DND-41 (cell line): ENCODE measurements at regions not wholly inside any gene's neighbourhood (a gene's known extent, or its start where the extent isn't known, plus 50 kb on each side); places are given as distances from the start of the nearest gene placed in this dataset.

Source experiments
- ATAC-seq: fragments of 200-7000 bp; cut with Tn5 transposase; 3 replicates; pipeline ENCODE4 v1.9.1; 2021; ENCODE audit warnings: low read depth; ENCODE audit not compliant: insufficient read depth
- DNase-seq: peaks from one replicate; pipeline ENCODE4 v3.0.0-alpha.2; 2020
- H2AFZ ChIP-seq: 2 replicates; pipeline ENCODE4 v1.6.0; 2012; ENCODE audit warnings: low read depth, low read length
- H3K27ac ChIP-seq: 2 replicates; pipeline ENCODE4 v1.5.1; 2012; ENCODE audit warnings: low read length, inconsistent platforms
- H3K27me3 ChIP-seq: fragments of 200-600 bp; sonication (generic); 2 replicates; pipeline ENCODE4 v1.6.0; 2012; ENCODE audit warnings: low read length, mild to moderate bottlenecking, inconsistent platforms; ENCODE audit not compliant: insufficient read depth, poor library complexity
- H3K36me3 ChIP-seq: 2 replicates; pipeline ENCODE4 v1.5.1; 2012; ENCODE audit warnings: low read length, inconsistent platforms; ENCODE audit not compliant: insufficient read depth
- H3K4me1 ChIP-seq: 2 replicates; pipeline ENCODE4 v1.5.1; 2012; ENCODE audit warnings: mild to moderate bottlenecking, low read length; ENCODE audit not compliant: insufficient read depth
- H3K4me2 ChIP-seq: 2 replicates; pipeline ENCODE4 v1.6.0; 2012; ENCODE audit warnings: mild to moderate bottlenecking, moderate library complexity, low read length, inconsistent platforms; ENCODE audit not compliant: insufficient read depth
- H3K4me3 ChIP-seq, 2 experiments: fragments of 200-600 bp in 1 of 2; shearing (Covaris generic) in 1 of 2; 2 replicates each; pipeline ENCODE4 v1.5.1; 2012 to 2016; ENCODE audit warnings: inconsistent platforms in 2 of 2, low read length in 2 of 2, mild to moderate bottlenecking in 2 of 2, low read depth in 1 of 2, moderate library complexity in 1 of 2
- H3K79me2 ChIP-seq: 2 replicates; pipeline ENCODE4 v1.6.0; 2012; ENCODE audit warnings: low read length, inconsistent platforms; ENCODE audit not compliant: insufficient read depth
- H3K9ac ChIP-seq: 2 replicates; pipeline ENCODE4 v1.6.0; 2012; ENCODE audit warnings: low read depth, mild to moderate bottlenecking, inconsistent platforms, low read length, moderate library complexity
- H3K9me3 ChIP-seq: 2 replicates; pipeline ENCODE4 v1.5.1; 2012; ENCODE audit warnings: low read length, moderate library complexity, mild to moderate bottlenecking, inconsistent platforms; ENCODE audit not compliant: insufficient read depth, severe bottlenecking
- H4K20me1 ChIP-seq: 2 replicates; pipeline ENCODE4 v1.6.0; 2012; ENCODE audit warnings: low read length; ENCODE audit not compliant: insufficient read depth
- CTCF ChIP-seq: IDR thresholded peaks from 2 replicates; pipeline ENCODE4 v1.5.1; 2012; ENCODE audit warnings: borderline replicate concordance, low read length, moderate library complexity, mild to moderate bottlenecking; ENCODE audit not compliant: poor library complexity, severe bottlenecking; ENCODE audit errors: extremely low read depth
- EZH2 ChIP-seq: IDR thresholded peaks from 3 replicates; pipeline ENCODE4 v1.6.1; 2012; ENCODE audit warnings: borderline replicate concordance, low read depth, mild to moderate bottlenecking, moderate library complexity, low read length, inconsistent platforms; ENCODE audit not compliant: severe bottlenecking

- no peaks in the 10 kb centered on the region for H4K20me1 ChIP-seq
- no peaks in the 10 kb centered on the region for H3K9me3 ChIP-seq
- H3K36me3 ChIP-seq, result no peaks in the 10 kb centered on the region
- no peak overlapping the region for H2AFZ ChIP-seq
- DNase-seq (no peak), ATAC-seq (no peak)
- no peak overlapping the region for H3K4me2 ChIP-seq
- H3K4me1 ChIP-seq, result no peaks in the 10 kb centered on the region
- TF ChIP-seq CTCF (no peak), EZH2 (no peak)
- no peaks in the 10 kb centered on the region for H3K27me3 ChIP-seq
- no peak overlapping the region for H3K4me3 ChIP-seq
- H3K9ac ChIP-seq, result no peak overlapping the region
- H3K27ac ChIP-seq, result no peak overlapping the region
- H3K79me2 ChIP-seq, result no peaks in the 10 kb centered on the region
Measured at GRCh38 chr13:54627646-54628372, 1599.2 kb downstream of the OLFM4 start.

- Histone ChIP-seq H3K4me3 (no peak overlapping the region), H3K4me1 (no peaks in the 10 kb centered on the region), H3K27me3 (no peaks in the 10 kb centered on the region), H3K9ac (no peak overlapping the region), H3K27ac (no peak overlapping the region), H3K4me2 (no peak overlapping the region), H3K9me3 (no peaks in the 10 kb centered on the region), H3K36me3 (no peaks in the 10 kb centered on the region), H3K79me2 (no peaks in the 10 kb centered on the region), H4K20me1 (no peaks in the 10 kb centered on the region), H2AFZ (no peak overlapping the region)
- TF ChIP-seq CTCF, result no peak
- no peak for TF ChIP-seq EZH2
- DNase-seq, result no peak
- no peak for ATAC-seq
Measured at GRCh38 chr13:54628383-54628782, 1599.8 kb downstream of the OLFM4 start.

- Histone ChIP-seq H3K4me3 (no peak overlapping the region), H3K4me1 (no peaks in the 10 kb centered on the region), H2AFZ (no peak overlapping the region), H3K79me2 (no peaks in the 10 kb centered on the region), H3K4me2 (no peak overlapping the region), H3K27ac (no peak overlapping the region), H3K9ac (no peak overlapping the region), H3K27me3 (no peaks in the 10 kb centered on the region), H3K36me3 (no peaks in the 10 kb centered on the region), H4K20me1 (no peaks in the 10 kb centered on the region), H3K9me3 (no peaks in the 10 kb centered on the region)
- no peak for DNase-seq
- ATAC-seq, result no peak
- TF ChIP-seq EZH2 (no peak), CTCF (no peak)
Measured at GRCh38 chr13:54633456-54633855, 1604.8 kb downstream of the OLFM4 start.
